ENCODE measurements at regions not wholly inside any gene's neighbourhood (a gene's known extent, or its start where the extent isn't known, plus 50 kb on each side); places are given as distances from the start of the nearest gene placed in this dataset.

- Histone ChIP-seq H3K9ac (ENCODE audit: low read length) (no peak overlapping the region), H3K79me2 (ENCODE audit: insufficient read depth, low read length) (no peaks in the 10 kb centered on the region), H3K4me2 (ENCODE audit: low read depth, low read length, poor library complexity, severe bottlenecking) (no peak overlapping the region), H3K27me3 (ENCODE audit: low read length) (no peaks in the 10 kb centered on the region), H3K9me2 (replicated peaks; ENCODE audit: insufficient read depth, low read length) (no peaks in the 10 kb centered on the region), H3K27ac (ENCODE audit: low read depth, low read length) (no peak overlapping the region), H3F3A (ENCODE audit: insufficient read depth) (no peaks in the 10 kb centered on the region), H3K4me3 (ENCODE audit: insufficient read depth, low read length, poor library complexity, severe bottlenecking) (no peak overlapping the region), H3K9me3 (ENCODE audit: insufficient read depth, low read length) (no peaks in the 10 kb centered on the region), H4K20me1 (ENCODE audit: low read depth, low read length) (no peaks in the 10 kb centered on the region), H2AFZ (ENCODE audit: low read depth, low read length, severe bottlenecking) (no peak overlapping the region), H3K36me3 (ENCODE audit: low read length) (no peaks in the 10 kb centered on the region)
- TF ChIP-seq, protein P1, sequence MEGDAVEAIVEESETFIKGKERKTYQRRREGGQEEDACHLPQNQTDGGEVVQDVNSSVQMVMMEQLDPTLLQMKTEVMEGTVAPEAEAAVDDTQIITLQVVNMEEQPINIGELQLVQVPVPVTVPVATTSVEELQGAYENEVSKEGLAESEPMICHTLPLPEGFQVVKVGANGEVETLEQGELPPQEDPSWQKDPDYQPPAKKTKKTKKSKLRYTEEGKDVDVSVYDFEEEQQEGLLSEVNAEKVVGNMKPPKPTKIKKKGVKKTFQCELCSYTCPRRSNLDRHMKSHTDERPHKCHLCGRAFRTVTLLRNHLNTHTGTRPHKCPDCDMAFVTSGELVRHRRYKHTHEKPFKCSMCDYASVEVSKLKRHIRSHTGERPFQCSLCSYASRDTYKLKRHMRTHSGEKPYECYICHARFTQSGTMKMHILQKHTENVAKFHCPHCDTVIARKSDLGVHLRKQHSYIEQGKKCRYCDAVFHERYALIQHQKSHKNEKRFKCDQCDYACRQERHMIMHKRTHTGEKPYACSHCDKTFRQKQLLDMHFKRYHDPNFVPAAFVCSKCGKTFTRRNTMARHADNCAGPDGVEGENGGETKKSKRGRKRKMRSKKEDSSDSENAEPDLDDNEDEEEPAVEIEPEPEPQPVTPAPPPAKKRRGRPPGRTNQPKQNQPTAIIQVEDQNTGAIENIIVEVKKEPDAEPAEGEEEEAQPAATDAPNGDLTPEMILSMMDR (IDR thresholded peaks at IDR 0.05; ENCODE audit: insufficient read depth, low read length, poor library complexity, severe bottlenecking) = no peak
- TF ChIP-seq EZH2phosphoT487 (conservative IDR thresholded peaks at IDR 0.05; ENCODE audit: low read length) = no peak
These were observed 278.3 kb downstream of the CHL1 start for GRCh38 chr3:474828-475227.

GRCh38 chr3:480070-480469, 283.5 kb downstream of the CHL1 start:
- no peak for TF ChIP-seq EZH2phosphoT487 (conservative IDR thresholded peaks at IDR 0.05; ENCODE audit: low read length)
- TF ChIP-seq, protein P1 (IDR thresholded peaks at IDR 0.05; ENCODE audit: insufficient read depth, low read length, poor library complexity, severe bottlenecking) = no peak
- Histone ChIP-seq H3K4me2 (ENCODE audit: low read depth, low read length, poor library complexity, severe bottlenecking) (no peak overlapping the region), H3K9ac (ENCODE audit: low read length) (no peak overlapping the region), H3F3A (ENCODE audit: insufficient read depth) (no peaks in the 10 kb centered on the region), H3K4me3 (ENCODE audit: insufficient read depth, low read length, poor library complexity, severe bottlenecking) (no peak overlapping the region), H3K27ac (ENCODE audit: low read depth, low read length) (no peak overlapping the region), H3K27me3 (ENCODE audit: low read length) (no peaks in the 10 kb centered on the region), H3K36me3 (ENCODE audit: low read length) (no peaks in the 10 kb centered on the region), H3K9me3 (ENCODE audit: insufficient read depth, low read length) (no peaks in the 10 kb centered on the region), H4K20me1 (ENCODE audit: low read depth, low read length) (no peaks in the 10 kb centered on the region), H2AFZ (ENCODE audit: low read depth, low read length, severe bottlenecking) (no peak overlapping the region), H3K79me2 (ENCODE audit: insufficient read depth, low read length) (no peaks in the 10 kb centered on the region), H3K9me2 (replicated peaks; ENCODE audit: insufficient read depth, low read length) (no peaks in the 10 kb centered on the region)

- H3K27me3 ChIP-seq (ENCODE audit: low read length) = no peaks in the 10 kb centered on the region
- H3K27ac ChIP-seq (ENCODE audit: low read depth, low read length) = no peak overlapping the region
- no peaks in the 10 kb centered on the region for H3K9me2 ChIP-seq (replicated peaks; ENCODE audit: insufficient read depth, low read length)
- H3K36me3 ChIP-seq (ENCODE audit: low read length) = no peaks in the 10 kb centered on the region
- no peaks in the 10 kb centered on the region for H3K79me2 ChIP-seq (ENCODE audit: insufficient read depth, low read length)
- no peak overlapping the region for H3K4me2 ChIP-seq (ENCODE audit: low read depth, low read length, poor library complexity, severe bottlenecking)
- H4K20me1 ChIP-seq (ENCODE audit: low read depth, low read length) = no peaks in the 10 kb centered on the region
- H2AFZ ChIP-seq (ENCODE audit: low read depth, low read length, severe bottlenecking) = no peak overlapping the region
- H3K9me3 ChIP-seq (ENCODE audit: insufficient read depth, low read length) = no peaks in the 10 kb centered on the region
- H3K4me3 ChIP-seq (ENCODE audit: insufficient read depth, low read length, poor library complexity, severe bottlenecking) = no peak overlapping the region
- TF ChIP-seq EZH2phosphoT487 (conservative IDR thresholded peaks at IDR 0.05; ENCODE audit: low read length) = no peak
- TF ChIP-seq, protein P1 (IDR thresholded peaks at IDR 0.05; ENCODE audit: insufficient read depth, low read length, poor library complexity, severe bottlenecking) = no peak
- H3F3A ChIP-seq (ENCODE audit: insufficient read depth) = no peaks in the 10 kb centered on the region
- no peak overlapping the region for H3K9ac ChIP-seq (ENCODE audit: low read length)
These were observed 284.5 kb downstream of the CHL1 start for GRCh38 chr3:481111-481510.
